ENCODE measurements at regions not wholly inside any gene's neighbourhood (a gene's known extent, or its start where the extent isn't known, plus 50 kb on each side); places are given as distances from the start of the nearest gene placed in this dataset.
"Not testable (repeated sequence)": the region's sequence is repeated elsewhere in the genome, so short reads cannot be mapped to it uniquely, and the experiment has no call there.

GRCh38 chr12:83920821-83921547, 991.6 kb downstream of the SLC6A15 start:
- no peak overlapping the region for H3K4me3 Mint-ChIP-seq
- H3K4me1 Mint-ChIP-seq = no peaks in the 10 kb centered on the region
- DNase-seq (ENCODE audit: low spot score in 2 of 2) (no peak), ATAC-seq (no peak)
- no peaks in the 10 kb centered on the region for H3K36me3 Mint-ChIP-seq
- no peaks in the 10 kb centered on the region for H3K9me3 Mint-ChIP-seq
- H3K27ac Mint-ChIP-seq = no peak overlapping the region

GRCh38 chr12:83919081-83919480, 993.5 kb downstream of the SLC6A15 start:
- H3K4me1 Mint-ChIP-seq = no peaks in the 10 kb centered on the region
- no peaks in the 10 kb centered on the region for H3K9me3 Mint-ChIP-seq
- no peaks in the 10 kb centered on the region for H3K36me3 Mint-ChIP-seq
- H3K27ac Mint-ChIP-seq = no peak overlapping the region
- H3K4me3 Mint-ChIP-seq = no peak overlapping the region
- DNase-seq (ENCODE audit: low spot score in 2 of 2) (no peak), ATAC-seq (no peak)

- DNase-seq (ENCODE audit: low spot score in 2 of 2) (no peak), ATAC-seq (peak; percentile 32)
- Mint-ChIP-seq H3K4me1 (no peaks in the 10 kb centered on the region), H3K4me3 (no peak overlapping the region), H3K27ac (no peak overlapping the region), H3K36me3 (no peaks in the 10 kb centered on the region), H3K9me3 (peaks cover 17% of the 10 kb centered on the region)
These were observed 1008.4 kb downstream of the SLC6A15 start for GRCh38 chr12:83904175-83904574.

- Mint-ChIP-seq H3K36me3 (no peaks in the 10 kb centered on the region), H3K4me3 (no peak overlapping the region), H3K4me1 (no peaks in the 10 kb centered on the region), H3K9me3 (peaks cover 22% of the 10 kb centered on the region), H3K27ac (no peak overlapping the region)
- DNase-seq (ENCODE audit: low spot score in 2 of 2) (no peak), ATAC-seq (no peak)
These were observed 1016.2 kb downstream of the SLC6A15 start for GRCh38 chr12:83896416-83896815.

GRCh38 chr12:83893101-83893500, 1019.5 kb downstream of the SLC6A15 start:
- no peaks in the 10 kb centered on the region for H3K36me3 Mint-ChIP-seq
- no peak overlapping the region for H3K27ac Mint-ChIP-seq
- no peaks in the 10 kb centered on the region for H3K4me1 Mint-ChIP-seq
- DNase-seq (ENCODE audit: low spot score in 2 of 2) (no peak), ATAC-seq (no peak)
- H3K4me3 Mint-ChIP-seq = no peak overlapping the region
- H3K9me3 Mint-ChIP-seq = peaks cover 9% of the 10 kb centered on the region

- Mint-ChIP-seq H3K4me1 (no peaks in the 10 kb centered on the region), H3K9me3 (peaks cover 9% of the 10 kb centered on the region), H3K27ac (no peak overlapping the region), H3K4me3 (no peak overlapping the region), H3K36me3 (no peaks in the 10 kb centered on the region)
- no peak for DNase-seq (ENCODE audit: low spot score in 2 of 2)
- ATAC-seq = no peak
These were observed 1022.9 kb downstream of the SLC6A15 start for GRCh38 chr12:83889745-83890144.

- no peak for DNase-seq (ENCODE audit: low spot score in 2 of 2)
- ATAC-seq = no peak
- Mint-ChIP-seq H3K36me3 (no peaks in the 10 kb centered on the region), H3K4me3 (no peak overlapping the region), H3K4me1 (no peaks in the 10 kb centered on the region), H3K9me3 (peaks cover 7% of the 10 kb centered on the region), H3K27ac (no peak overlapping the region)
These were observed 1026.1 kb downstream of the SLC6A15 start for GRCh38 chr12:83886479-83886878.

GRCh38 chr12:83870921-83871599, 1041.5 kb downstream of the SLC6A15 start:
- not testable (repeated sequence) for DNase-seq (ENCODE audit: low spot score in 2 of 2); H3K4me1 Mint-ChIP-seq; H3K27ac Mint-ChIP-seq; ATAC-seq; H3K9me3 Mint-ChIP-seq; H3K4me3 Mint-ChIP-seq; H3K36me3 Mint-ChIP-seq

- no peak overlapping the region for H3K4me3 Mint-ChIP-seq
- H3K9me3 Mint-ChIP-seq = peaks cover 3% of the 10 kb centered on the region
- no peak for ATAC-seq
- no peak overlapping the region for H3K27ac Mint-ChIP-seq
- DNase-seq (ENCODE audit: low spot score in 2 of 2) = no peak
- H3K4me1 Mint-ChIP-seq = no peaks in the 10 kb centered on the region
- no peaks in the 10 kb centered on the region for H3K36me3 Mint-ChIP-seq
These were observed 1046.1 kb downstream of the SLC6A15 start for GRCh38 chr12:83866477-83866876.

GRCh38 chr12:83865431-83865830, 1047.2 kb downstream of the SLC6A15 start:
- Mint-ChIP-seq H3K36me3 (no peaks in the 10 kb centered on the region), H3K9me3 (peaks cover 3% of the 10 kb centered on the region), H3K4me3 (no peak overlapping the region), H3K27ac (no peak overlapping the region), H3K4me1 (no peaks in the 10 kb centered on the region)
- DNase-seq (ENCODE audit: low spot score in 2 of 2) (no peak), ATAC-seq (no peak)

- DNase-seq (ENCODE audit: low spot score in 2 of 2) (no peak), ATAC-seq (no peak)
- peaks cover 2% of the 10 kb centered on the region for H3K9me3 Mint-ChIP-seq
- H3K36me3 Mint-ChIP-seq = no peaks in the 10 kb centered on the region
- no peak overlapping the region for H3K27ac Mint-ChIP-seq
- H3K4me3 Mint-ChIP-seq = no peak overlapping the region
- H3K4me1 Mint-ChIP-seq = no peaks in the 10 kb centered on the region
These were observed 1048.5 kb downstream of the SLC6A15 start for GRCh38 chr12:83864054-83864453.

- ATAC-seq = no peak
- no peak overlapping the region for H3K4me3 Mint-ChIP-seq
These were observed 1053.6 kb downstream of the SLC6A15 start for GRCh38 chr12:83859021-83859420.

GRCh38 chr12:83856803-83857202, 1055.8 kb downstream of the SLC6A15 start:
- H3K4me3 Mint-ChIP-seq = no peak overlapping the region
- ATAC-seq (no peak), DNase-seq (ENCODE audit: low spot score in 2 of 2) (no peak)
- no peak overlapping the region for H3K27ac Mint-ChIP-seq
- no peaks in the 10 kb centered on the region for H3K36me3 Mint-ChIP-seq
- no peaks in the 10 kb centered on the region for H3K4me1 Mint-ChIP-seq
- peaks cover 18% of the 10 kb centered on the region for H3K9me3 Mint-ChIP-seq

More at GRCh38 chr12:83859021-83859420, 1053.6 kb downstream of the SLC6A15 start:
- Mint-ChIP-seq H3K4me1 (no peaks in the 10 kb centered on the region), H3K36me3 (no peaks in the 10 kb centered on the region), H3K27ac (no peak overlapping the region), H3K9me3 (peaks cover 10% of the 10 kb centered on the region)
- no peak for DNase-seq (ENCODE audit: low spot score in 2 of 2)

- Mint-ChIP-seq H3K27ac (no peak overlapping the region), H3K4me3 (no peak overlapping the region), H3K9me3 (peaks cover 9% of the 10 kb centered on the region), H3K36me3 (no peaks in the 10 kb centered on the region), H3K4me1 (no peaks in the 10 kb centered on the region)
- ATAC-seq (no peak), DNase-seq (ENCODE audit: low spot score in 2 of 2) (no peak)
These were observed 1062.1 kb downstream of the SLC6A15 start for GRCh38 chr12:83850531-83850930.

- H3K4me1 Mint-ChIP-seq = no peaks in the 10 kb centered on the region
- no peak for DNase-seq (ENCODE audit: low spot score in 2 of 2)
These were observed 1063.9 kb downstream of the SLC6A15 start for GRCh38 chr12:83848702-83849101.

GRCh38 chr12:83843541-83843940, 1069.1 kb downstream of the SLC6A15 start:
- no peak for DNase-seq (ENCODE audit: low spot score in 2 of 2)
- no peak overlapping the region for H3K4me3 Mint-ChIP-seq
- no peak for ATAC-seq

More at GRCh38 chr12:83848702-83849101, 1063.9 kb downstream of the SLC6A15 start:
- Mint-ChIP-seq H3K4me3 (no peak overlapping the region), H3K27ac (no peak overlapping the region), H3K9me3 (peaks cover 9% of the 10 kb centered on the region), H3K36me3 (no peaks in the 10 kb centered on the region)
- no peak for ATAC-seq

More at GRCh38 chr12:83843541-83843940, 1069.1 kb downstream of the SLC6A15 start:
- H3K4me1 Mint-ChIP-seq = no peaks in the 10 kb centered on the region
- H3K27ac Mint-ChIP-seq = no peak overlapping the region
- peaks cover 6% of the 10 kb centered on the region for H3K9me3 Mint-ChIP-seq
- H3K36me3 Mint-ChIP-seq = no peaks in the 10 kb centered on the region

Measured in stimulated activated effector memory CD8-positive, alpha-beta T cell treated with anti-CD3 and anti-CD28 coated beads, Interleukin-12 subunit alpha, Interleukin-12 subunit beta, amount 100 ng/mL, for 72 hours (primary cell).